PFSK-1 (cell line): ENCODE measurements at regions not wholly inside any gene's neighbourhood (a gene's known extent, or its start where the extent isn't known, plus 50 kb on each side); places are given as distances from the start of the nearest gene placed in this dataset.

Experiments
- FOXP2 ChIP-seq: optimal IDR thresholded peaks from 2 replicates; pipeline ENCODE3; 2011; ENCODE audit warnings: borderline replicate concordance, control low read depth, inconsistent platforms; ENCODE audit not compliant: insufficient read depth; ENCODE audit errors: extremely low read length, extremely low read depth
- POLR2AphosphoS5 ChIP-seq: IDR thresholded peaks from 2 replicates; pipeline ENCODE4 v1.6.1; 2012; ENCODE audit warnings: low read depth, mild to moderate bottlenecking, control low read depth, low read length, moderate library complexity
- REST ChIP-seq, 2 experiments: IDR thresholded peaks; 2 replicates each; pipeline versions ENCODE4 v1.6.1 to v1.8.0; 2011 to 2012; ENCODE audit warnings: low read depth in 2 of 2, low read length in 2 of 2, control low read depth in 1 of 2, inconsistent platforms in 1 of 2, mild to moderate bottlenecking in 1 of 2, moderate library complexity in 1 of 2; ENCODE audit not compliant: insufficient read depth in 1 of 2
- SIN3A ChIP-seq: IDR thresholded peaks from 2 replicates; pipeline ENCODE4 v1.6.1; 2012; ENCODE audit warnings: mild to moderate bottlenecking, low read length, moderate library complexity, borderline replicate concordance; ENCODE audit not compliant: insufficient read depth
- TAF1 ChIP-seq: IDR thresholded peaks from 2 replicates; pipeline ENCODE4 v1.6.1; 2012; ENCODE audit warnings: low read length, control low read depth, borderline replicate concordance; ENCODE audit not compliant: insufficient read depth

- TF ChIP-seq TAF1 (no peak), POLR2AphosphoS5 (no peak), REST (IDR thresholded peaks at IDR 0.05; ENCODE audit: insufficient read depth in 1 of 2, low read depth in 2 of 2, low read length in 2 of 2) (no peak), FOXP2 (no peak), SIN3A (no peak)
These were observed 63.8 kb downstream of the IRF2BPL start for GRCh38 chr14:76964695-76965094.

- TF ChIP-seq POLR2AphosphoS5 (no peak), REST (IDR thresholded peaks at IDR 0.05; ENCODE audit: insufficient read depth in 1 of 2, low read depth in 2 of 2, low read length in 2 of 2) (no peak), TAF1 (no peak), FOXP2 (no peak), SIN3A (no peak)
These were observed 65.1 kb downstream of the IRF2BPL start for GRCh38 chr14:76963372-76963771.

GRCh38 chr14:76962303-76962660 is 66.2 kb downstream of the IRF2BPL start:
- TF ChIP-seq POLR2AphosphoS5 (no peak), REST (IDR thresholded peaks at IDR 0.05; ENCODE audit: insufficient read depth in 1 of 2, low read depth in 2 of 2, low read length in 2 of 2) (no peak), TAF1 (no peak), SIN3A (no peak), FOXP2 (no peak)

- TF ChIP-seq SIN3A (peak; percentile 49; the same call in 1 of the 2 replicates), TAF1 (0 out of 2 replicates have a peak, but pooled peaks have one; percentile 17), REST (IDR thresholded peaks at IDR 0.05; ENCODE audit: insufficient read depth in 1 of 2, low read depth in 2 of 2, low read length in 2 of 2) (no peak), FOXP2 (no peak), POLR2AphosphoS5 (0 out of 2 replicates have a peak, but pooled peaks have one; percentile 19)
These were observed 66.7 kb downstream of the IRF2BPL start for GRCh38 chr14:76961631-76962302.
